ENCODE measurements at regions not wholly inside any gene's neighbourhood (a gene's known extent, or its start where the extent isn't known, plus 50 kb on each side); places are given as distances from the start of the nearest gene placed in this dataset.

DNA sequence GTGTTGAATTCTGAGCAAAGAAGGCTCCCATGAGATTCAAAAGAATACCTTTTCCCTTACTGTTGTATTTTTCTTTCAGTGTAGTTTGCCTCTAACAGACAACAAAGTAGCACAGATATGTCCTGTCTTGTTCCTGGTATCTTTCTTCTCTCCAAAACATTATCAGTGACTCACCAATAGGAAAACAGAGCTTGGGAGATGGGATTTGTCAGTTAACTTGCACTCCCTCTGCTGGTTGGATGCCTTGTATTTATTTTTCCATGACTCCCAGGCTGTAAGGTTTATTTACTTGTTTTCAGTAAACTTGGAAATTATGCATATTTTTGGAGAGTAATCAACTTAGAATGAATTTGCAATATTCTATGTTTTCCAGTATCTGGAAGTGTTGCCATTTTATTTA, 129.7 kb downstream of the SAMD9 start:
- H3K9me3 ChIP-seq (ENCODE audit: control insufficient read depth in 4 of 4, low read length in 3 of 4): no peaks in the 10 kb centered on the region
- no peaks in the 10 kb centered on the region for H3K36me3 ChIP-seq (ENCODE audit: control insufficient read depth in 4 of 4, insufficient read depth in 3 of 4, low read depth in 1 of 4, low read length in 3 of 4)
- H3K27ac ChIP-seq (ENCODE audit: low read depth in 1 of 2, low read length in 2 of 2): no peak overlapping the region
- no peak for DNase-seq (ENCODE audit: low spot score)
- peaks cover 0 to 4% (median 0%) of the 10 kb centered on the region in 4 donors for H3K27me3 ChIP-seq (ENCODE audit: control insufficient read depth in 4 of 4, insufficient read depth in 4 of 4, low read length in 3 of 4)
- no peak overlapping the region for H3K4me3 ChIP-seq (ENCODE audit: low read depth in 1 of 3, low read length in 3 of 3)
- TF ChIP-seq FOXA2 (IDR thresholded peaks at IDR 0.05) (no peak), RAD21 (IDR thresholded peaks at IDR 0.05) (peak; percentile 70 to 75), FOXA1 (IDR thresholded peaks at IDR 0.05) (no peak), EGR1 (IDR thresholded peaks at IDR 0.05; ENCODE audit: low read depth in 2 of 2) (no peak), SP1 (IDR thresholded peaks at IDR 0.05) (peak; percentile 36), HNF4G (IDR thresholded peaks at IDR 0.05) (no peak)
- TF ChIP-seq, protein P1, sequence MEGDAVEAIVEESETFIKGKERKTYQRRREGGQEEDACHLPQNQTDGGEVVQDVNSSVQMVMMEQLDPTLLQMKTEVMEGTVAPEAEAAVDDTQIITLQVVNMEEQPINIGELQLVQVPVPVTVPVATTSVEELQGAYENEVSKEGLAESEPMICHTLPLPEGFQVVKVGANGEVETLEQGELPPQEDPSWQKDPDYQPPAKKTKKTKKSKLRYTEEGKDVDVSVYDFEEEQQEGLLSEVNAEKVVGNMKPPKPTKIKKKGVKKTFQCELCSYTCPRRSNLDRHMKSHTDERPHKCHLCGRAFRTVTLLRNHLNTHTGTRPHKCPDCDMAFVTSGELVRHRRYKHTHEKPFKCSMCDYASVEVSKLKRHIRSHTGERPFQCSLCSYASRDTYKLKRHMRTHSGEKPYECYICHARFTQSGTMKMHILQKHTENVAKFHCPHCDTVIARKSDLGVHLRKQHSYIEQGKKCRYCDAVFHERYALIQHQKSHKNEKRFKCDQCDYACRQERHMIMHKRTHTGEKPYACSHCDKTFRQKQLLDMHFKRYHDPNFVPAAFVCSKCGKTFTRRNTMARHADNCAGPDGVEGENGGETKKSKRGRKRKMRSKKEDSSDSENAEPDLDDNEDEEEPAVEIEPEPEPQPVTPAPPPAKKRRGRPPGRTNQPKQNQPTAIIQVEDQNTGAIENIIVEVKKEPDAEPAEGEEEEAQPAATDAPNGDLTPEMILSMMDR (IDR thresholded peaks at IDR 0.05; ENCODE audit: low read depth, low read length, missing input control): peak; percentile 35
- TF ChIP-seq, protein P2, sequence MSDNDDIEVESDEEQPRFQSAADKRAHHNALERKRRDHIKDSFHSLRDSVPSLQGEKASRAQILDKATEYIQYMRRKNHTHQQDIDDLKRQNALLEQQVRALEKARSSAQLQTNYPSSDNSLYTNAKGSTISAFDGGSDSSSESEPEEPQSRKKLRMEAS (IDR thresholded peaks at IDR 0.05): no peak
- no peak overlapping the region for H3K9ac ChIP-seq (ENCODE audit: low read depth in 1 of 2, low read length in 2 of 2)
- no peaks in the 10 kb centered on the region for H3K4me1 ChIP-seq (ENCODE audit: control insufficient read depth in 4 of 4, insufficient read depth in 4 of 4, low read length in 3 of 4)

DNA sequence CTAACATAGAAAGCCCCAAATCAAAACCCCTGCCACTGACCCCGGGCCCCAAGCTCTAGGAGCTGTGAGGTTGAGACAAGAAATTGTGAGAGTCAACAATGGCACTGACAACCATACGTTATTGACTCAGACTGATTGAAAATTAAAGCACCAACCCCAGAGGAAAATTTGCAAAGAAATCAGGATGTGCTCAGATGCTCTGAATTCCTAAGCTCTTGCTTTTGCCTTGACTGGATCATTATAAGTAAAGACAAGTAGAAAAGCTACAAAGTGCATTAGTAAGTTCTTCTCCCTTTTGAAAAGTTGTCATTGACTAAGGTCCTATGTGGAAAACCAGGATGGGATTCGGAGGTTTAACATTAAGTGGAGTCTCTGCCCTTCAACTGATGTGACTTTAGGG, 130.2 kb downstream of the SAMD9 start:
- DNase-seq (ENCODE audit: low spot score): no peak
- H3K27me3 ChIP-seq (ENCODE audit: control insufficient read depth in 4 of 4, insufficient read depth in 4 of 4, low read length in 3 of 4): peaks cover 0 to 4% (median 0%) of the 10 kb centered on the region in 4 donors
- no peak overlapping the region for H3K4me3 ChIP-seq (ENCODE audit: low read depth in 1 of 3, low read length in 3 of 3)
- no peak for TF ChIP-seq YY1 (IDR thresholded peaks at IDR 0.05)
- TF ChIP-seq, protein P3, sequence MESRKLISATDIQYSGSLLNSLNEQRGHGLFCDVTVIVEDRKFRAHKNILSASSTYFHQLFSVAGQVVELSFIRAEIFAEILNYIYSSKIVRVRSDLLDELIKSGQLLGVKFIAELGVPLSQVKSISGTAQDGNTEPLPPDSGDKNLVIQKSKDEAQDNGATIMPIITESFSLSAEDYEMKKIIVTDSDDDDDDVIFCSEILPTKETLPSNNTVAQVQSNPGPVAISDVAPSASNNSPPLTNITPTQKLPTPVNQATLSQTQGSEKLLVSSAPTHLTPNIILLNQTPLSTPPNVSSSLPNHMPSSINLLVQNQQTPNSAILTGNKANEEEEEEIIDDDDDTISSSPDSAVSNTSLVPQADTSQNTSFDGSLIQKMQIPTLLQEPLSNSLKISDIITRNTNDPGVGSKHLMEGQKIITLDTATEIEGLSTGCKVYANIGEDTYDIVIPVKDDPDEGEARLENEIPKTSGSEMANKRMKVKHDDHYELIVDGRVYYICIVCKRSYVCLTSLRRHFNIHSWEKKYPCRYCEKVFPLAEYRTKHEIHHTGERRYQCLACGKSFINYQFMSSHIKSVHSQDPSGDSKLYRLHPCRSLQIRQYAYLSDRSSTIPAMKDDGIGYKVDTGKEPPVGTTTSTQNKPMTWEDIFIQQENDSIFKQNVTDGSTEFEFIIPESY (IDR thresholded peaks at IDR 0.05): no peak
- no peak for TF ChIP-seq RXRA (IDR thresholded peaks at IDR 0.05)
- TF ChIP-seq FOXA2 (IDR thresholded peaks at IDR 0.05): no peak
- TF ChIP-seq, protein P4, sequence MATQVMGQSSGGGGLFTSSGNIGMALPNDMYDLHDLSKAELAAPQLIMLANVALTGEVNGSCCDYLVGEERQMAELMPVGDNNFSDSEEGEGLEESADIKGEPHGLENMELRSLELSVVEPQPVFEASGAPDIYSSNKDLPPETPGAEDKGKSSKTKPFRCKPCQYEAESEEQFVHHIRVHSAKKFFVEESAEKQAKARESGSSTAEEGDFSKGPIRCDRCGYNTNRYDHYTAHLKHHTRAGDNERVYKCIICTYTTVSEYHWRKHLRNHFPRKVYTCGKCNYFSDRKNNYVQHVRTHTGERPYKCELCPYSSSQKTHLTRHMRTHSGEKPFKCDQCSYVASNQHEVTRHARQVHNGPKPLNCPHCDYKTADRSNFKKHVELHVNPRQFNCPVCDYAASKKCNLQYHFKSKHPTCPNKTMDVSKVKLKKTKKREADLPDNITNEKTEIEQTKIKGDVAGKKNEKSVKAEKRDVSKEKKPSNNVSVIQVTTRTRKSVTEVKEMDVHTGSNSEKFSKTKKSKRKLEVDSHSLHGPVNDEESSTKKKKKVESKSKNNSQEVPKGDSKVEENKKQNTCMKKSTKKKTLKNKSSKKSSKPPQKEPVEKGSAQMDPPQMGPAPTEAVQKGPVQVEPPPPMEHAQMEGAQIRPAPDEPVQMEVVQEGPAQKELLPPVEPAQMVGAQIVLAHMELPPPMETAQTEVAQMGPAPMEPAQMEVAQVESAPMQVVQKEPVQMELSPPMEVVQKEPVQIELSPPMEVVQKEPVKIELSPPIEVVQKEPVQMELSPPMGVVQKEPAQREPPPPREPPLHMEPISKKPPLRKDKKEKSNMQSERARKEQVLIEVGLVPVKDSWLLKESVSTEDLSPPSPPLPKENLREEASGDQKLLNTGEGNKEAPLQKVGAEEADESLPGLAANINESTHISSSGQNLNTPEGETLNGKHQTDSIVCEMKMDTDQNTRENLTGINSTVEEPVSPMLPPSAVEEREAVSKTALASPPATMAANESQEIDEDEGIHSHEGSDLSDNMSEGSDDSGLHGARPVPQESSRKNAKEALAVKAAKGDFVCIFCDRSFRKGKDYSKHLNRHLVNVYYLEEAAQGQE (IDR thresholded peaks at IDR 0.05): no peak
- no peaks in the 10 kb centered on the region for H3K9me3 ChIP-seq (ENCODE audit: control insufficient read depth in 4 of 4, low read length in 3 of 4)
- WGBS: 72% methylated on average over 3 of the region's 3 CpGs
- no peaks in the 10 kb centered on the region for H3K4me1 ChIP-seq (ENCODE audit: control insufficient read depth in 4 of 4, insufficient read depth in 4 of 4, low read length in 3 of 4)
- H3K9ac ChIP-seq (ENCODE audit: low read depth in 1 of 2, low read length in 2 of 2): no peak overlapping the region
- H3K36me3 ChIP-seq (ENCODE audit: control insufficient read depth in 4 of 4, insufficient read depth in 3 of 4, low read depth in 1 of 4, low read length in 3 of 4): no peaks in the 10 kb centered on the region
- no peak overlapping the region for H3K27ac ChIP-seq (ENCODE audit: low read depth in 1 of 2, low read length in 2 of 2)

Measured in liver (tissue), 8 donors.